Caco-2 (cell line): ENCODE measurements at regions not wholly inside any gene's neighbourhood (a gene's known extent, or its start where the extent isn't known, plus 50 kb on each side); places are given as distances from the start of the nearest gene placed in this dataset.

Experiments used
- BruUV-seq: library from RNA; stranded (reverse); fragments of 400-500 nt; replicated peaks from 2 replicates; lab custom pipeline; 2021; lab: Mats Ljungman, UMichigan
- CTCF ChIA-PET: fragments of 300-600 bp; sonication (Branson Sonifier 250); formaldehyde crosslinking; loops from one replicate; lab custom pipeline; 2022; ENCODE audit warnings: antibody characterized with exemption; lab: Charles Lee
- POLR2A ChIA-PET: fragments of 300-600 bp; sonication (Branson Sonifier 250); formaldehyde crosslinking; loops from one replicate; lab custom pipeline; 2022; ENCODE audit warnings: antibody characterized with exemption; lab: Charles Lee
- DNase-seq, 2 experiments: peaks; one replicate each; pipeline versions ENCODE4 v3.0.0 to v3.0.0-alpha.2; 2020 to 2022
- H3K27me3 ChIP-seq: replicated peaks from 2 replicates; pipeline ENCODE4 v1.6.0; 2011; ENCODE audit warnings: low read length; ENCODE audit not compliant: control insufficient read depth, insufficient read depth
- H3K36me3 ChIP-seq: 2 replicates; pipeline ENCODE4 v1.5.1; 2011; ENCODE audit warnings: low read length; ENCODE audit not compliant: control insufficient read depth, insufficient read depth
- H3K4me1 ChIP-seq: fragments of 250-450 bp; sonication (Bioruptor Pico); 2 replicates; pipeline ENCODE4 v1.5.1; 2020; ENCODE audit warnings: mild to moderate bottlenecking
- H3K4me3 ChIP-seq: 2 replicates; pipeline ENCODE4 v1.5.1; 2011; ENCODE audit warnings: low read depth, mild to moderate bottlenecking, control low read depth, low read length
- H3K9me3 ChIP-seq: fragments of 250-450 bp; sonication (Bioruptor Pico); 2 replicates; pipeline ENCODE4 v1.5.1; 2020; ENCODE audit warnings: mild to moderate bottlenecking, moderate library complexity
- H3K27ac Mint-ChIP-seq: one replicate; pipeline ENCODE4 v1.8.0; 2022; ENCODE audit warnings: mixed read lengths; ENCODE audit not compliant: unreplicated experiment
- H3K27me3 Mint-ChIP-seq: one replicate; pipeline ENCODE4 v1.8.0; 2022; ENCODE audit warnings: mixed read lengths; ENCODE audit not compliant: insufficient read depth, unreplicated experiment
- H3K36me3 Mint-ChIP-seq: one replicate; pipeline ENCODE4 v1.8.0; 2022; ENCODE audit warnings: mild to moderate bottlenecking, mixed read lengths; ENCODE audit not compliant: insufficient read depth, unreplicated experiment
- H3K4me1 Mint-ChIP-seq: one replicate; pipeline ENCODE4 v1.8.0; 2022; ENCODE audit warnings: low read depth, mixed read lengths; ENCODE audit not compliant: unreplicated experiment
- H3K4me3 Mint-ChIP-seq: one replicate; pipeline ENCODE4 v1.8.0; 2022; ENCODE audit warnings: mild to moderate bottlenecking, moderate library complexity, mixed read lengths; ENCODE audit not compliant: unreplicated experiment
- H3K9me3 Mint-ChIP-seq: one replicate; pipeline ENCODE4 v1.8.0; 2022; ENCODE audit warnings: mixed read lengths; ENCODE audit not compliant: unreplicated experiment
- CTCF ChIP-seq, 2 experiments: fragments of 200-600 bp in 1 of 2; IDR thresholded peaks; 1 replicate in 1 of 2; 2 replicates in 1 of 2; pipeline versions ENCODE4 v1.5.1 to v1.8.0; 2011 to 2022; ENCODE audit warnings: antibody characterized with exemption in 1 of 2, control low read depth in 1 of 2, inconsistent platforms in 1 of 2, low read depth in 1 of 2, low read length in 1 of 2, mild to moderate bottlenecking in 1 of 2, moderate library complexity in 1 of 2; ENCODE audit not compliant: insufficient read depth in 1 of 2, severe bottlenecking in 1 of 2, unreplicated experiment in 1 of 2
- intact Hi-C: fragments of 100-400 bp; cut with micrococcal nuclease; formaldehyde crosslinking; loops from one replicate; pipeline ENCODE4 v1.10.0; 2022; ENCODE audit not compliant: unreplicated experiment

- Histone ChIP-seq H3K9me3 (no peaks in the 10 kb centered on the region), H3K36me3 (no peaks in the 10 kb centered on the region), H3K4me1 (peaks cover 10% of the 10 kb centered on the region), H3K27me3 (no peaks in the 10 kb centered on the region), H3K4me3 (no peak overlapping the region)
- Mint-ChIP-seq H3K4me3 (no peak overlapping the region), H3K27me3 (no peaks in the 10 kb centered on the region), H3K36me3 (no peaks in the 10 kb centered on the region), H3K27ac (no peak overlapping the region), H3K4me1 (peaks cover 10% of the 10 kb centered on the region), H3K9me3 (no peaks in the 10 kb centered on the region)
- DNase-seq = no peak
- intact Hi-C loops = no loop called here
- no peak for TF ChIP-seq CTCF (IDR thresholded peaks at IDR 0.05; ENCODE audit: insufficient read depth in 1 of 2, low read depth in 1 of 2, low read length in 1 of 2, severe bottlenecking in 1 of 2, unreplicated experiment in 1 of 2)
- ChIA-PET CTCF (interaction anchor here (0.6 kb wide), 1 partner anchor 165 kb away, joined by 6 read pairs; no protein-coding TSS in a partner anchor), POLR2A (no interaction called here)
- no TSS peak for BruUV-seq
Measured at GRCh38 chr5:68544648-68545552, 329.3 kb downstream of the PIK3R1 start.

GRCh38 chr5:68545636-68546295, 330.2 kb downstream of the PIK3R1 start:
- Histone ChIP-seq H3K27me3 (no peaks in the 10 kb centered on the region), H3K36me3 (no peaks in the 10 kb centered on the region), H3K9me3 (no peaks in the 10 kb centered on the region), H3K4me3 (no peak overlapping the region), H3K4me1 (peaks cover 16% of the 10 kb centered on the region)
- Mint-ChIP-seq H3K36me3 (no peaks in the 10 kb centered on the region), H3K4me1 (peaks cover 11% of the 10 kb centered on the region), H3K27ac (no peak overlapping the region), H3K9me3 (no peaks in the 10 kb centered on the region), H3K4me3 (no peak overlapping the region), H3K27me3 (no peaks in the 10 kb centered on the region)
- intact Hi-C loops = no loop called here
- POLR2A ChIA-PET = no interaction called here
- BruUV-seq = no TSS peak
- no peak for DNase-seq
- CTCF ChIA-PET = no interaction called here
- TF ChIP-seq CTCF (IDR thresholded peaks at IDR 0.05; ENCODE audit: insufficient read depth in 1 of 2, low read depth in 1 of 2, low read length in 1 of 2, severe bottlenecking in 1 of 2, unreplicated experiment in 1 of 2) = no peak

GRCh38 chr5:68547056-68547455, 331.5 kb downstream of the PIK3R1 start:
- POLR2A ChIA-PET = no interaction called here

More at GRCh38 chr5:68547056-68547455, 331.5 kb downstream of the PIK3R1 start:
- Mint-ChIP-seq H3K4me3 (no peak overlapping the region), H3K27me3 (no peaks in the 10 kb centered on the region), H3K36me3 (no peaks in the 10 kb centered on the region), H3K9me3 (peaks cover under 1% of the 10 kb centered on the region), H3K27ac (no peak overlapping the region), H3K4me1 (peaks cover 19% of the 10 kb centered on the region)
- no peak for DNase-seq
- no TSS peak for BruUV-seq
- CTCF ChIA-PET = no interaction called here
- peaks cover 16% of the 10 kb centered on the region for H3K4me1 ChIP-seq
- H3K36me3 ChIP-seq = no peaks in the 10 kb centered on the region
- no peak overlapping the region for H3K4me3 ChIP-seq
- TF ChIP-seq CTCF (IDR thresholded peaks at IDR 0.05; ENCODE audit: insufficient read depth in 1 of 2, low read depth in 1 of 2, low read length in 1 of 2, severe bottlenecking in 1 of 2, unreplicated experiment in 1 of 2) = no peak
- H3K9me3 ChIP-seq = no peaks in the 10 kb centered on the region
- H3K27me3 ChIP-seq = no peaks in the 10 kb centered on the region
- intact Hi-C loops = no loop called here
